Aorta (tissue), 5 donors: ENCODE measurements at regions not wholly inside any gene's neighbourhood (a gene's known extent, or its start where the extent isn't known, plus 50 kb on each side); places are given as distances from the start of the nearest gene placed in this dataset.

Experiments
- ATAC-seq: fragments of 200-7000 bp; cut with Tn5 transposase; one replicate; pipeline ENCODE4 v1.9.1; 2022; ENCODE audit warnings: moderate library complexity; ENCODE audit not compliant: low FRiP score
- DNase-seq, 2 donors: peaks; one replicate each; pipeline ENCODE4 v3.0.0-alpha.2; 2020
- H3K27ac ChIP-seq, 2 donors: one replicate each; pipeline ENCODE4 v1.5.1; 2013; ENCODE audit warnings: low read length in 2 of 2, mild to moderate bottlenecking in 2 of 2, moderate library complexity in 2 of 2, control low read depth in 1 of 2, inconsistent platforms in 1 of 2, low read depth in 1 of 2
- H3K27me3 ChIP-seq, 2 donors: one replicate each; pipeline ENCODE4 v1.6.1; 2013; ENCODE audit warnings: control low read depth in 1 of 2, low read length in 1 of 2, mild to moderate bottlenecking in 1 of 2, moderate library complexity in 1 of 2; ENCODE audit not compliant: insufficient read depth in 2 of 2, control insufficient read depth in 1 of 2
- H3K36me3 ChIP-seq, 2 donors: one replicate each; pipeline ENCODE4 v1.6.1; 2013; ENCODE audit warnings: control low read depth in 1 of 2, low read length in 1 of 2, mild to moderate bottlenecking in 1 of 2; ENCODE audit not compliant: insufficient read depth in 2 of 2, control insufficient read depth in 1 of 2
- H3K4me1 ChIP-seq, 2 donors: one replicate each; pipeline ENCODE4 v1.6.1; 2013; ENCODE audit warnings: low read length in 2 of 2, control low read depth in 1 of 2, mild to moderate bottlenecking in 1 of 2, moderate library complexity in 1 of 2; ENCODE audit not compliant: insufficient read depth in 2 of 2, control insufficient read depth in 1 of 2
- H3K4me3 ChIP-seq, 2 donors: one replicate each; pipeline ENCODE4 v1.5.1; 2013; ENCODE audit warnings: low read length in 2 of 2, control low read depth in 1 of 2, mild to moderate bottlenecking in 1 of 2
- H3K9me3 ChIP-seq: one replicate; pipeline ENCODE4 v1.6.1; 2013; ENCODE audit warnings: mild to moderate bottlenecking, low read length; ENCODE audit not compliant: control insufficient read depth
- WGBS, 2 donors: extraction: QIAGEN DNeasy Blood & Tissue Kit; methylation state at CpG; one replicate each; pipeline ENCODE4 v1.1.7; 2013; 5-methylcytosine and 5-hydroxymethylcytosine counted together
- intact Hi-C, 2 donors: fragments of 100-400 bp; cut with DNase I; formaldehyde crosslinking; loops; one replicate each; pipeline versions ENCODE4 v1.14.2 to v1.15.0; 2022
- donor health status: healthy with polysubstance abuse.
- donor health status: Bipolar disorder and iron deficiency.
- donor health status: DM: no; HTN: no; CAD: no.
- donor health status: DM: no; HTN: no; CAD: no.
- donor health status: DM: yes; HTN: yes; CAD: no.

DNA sequence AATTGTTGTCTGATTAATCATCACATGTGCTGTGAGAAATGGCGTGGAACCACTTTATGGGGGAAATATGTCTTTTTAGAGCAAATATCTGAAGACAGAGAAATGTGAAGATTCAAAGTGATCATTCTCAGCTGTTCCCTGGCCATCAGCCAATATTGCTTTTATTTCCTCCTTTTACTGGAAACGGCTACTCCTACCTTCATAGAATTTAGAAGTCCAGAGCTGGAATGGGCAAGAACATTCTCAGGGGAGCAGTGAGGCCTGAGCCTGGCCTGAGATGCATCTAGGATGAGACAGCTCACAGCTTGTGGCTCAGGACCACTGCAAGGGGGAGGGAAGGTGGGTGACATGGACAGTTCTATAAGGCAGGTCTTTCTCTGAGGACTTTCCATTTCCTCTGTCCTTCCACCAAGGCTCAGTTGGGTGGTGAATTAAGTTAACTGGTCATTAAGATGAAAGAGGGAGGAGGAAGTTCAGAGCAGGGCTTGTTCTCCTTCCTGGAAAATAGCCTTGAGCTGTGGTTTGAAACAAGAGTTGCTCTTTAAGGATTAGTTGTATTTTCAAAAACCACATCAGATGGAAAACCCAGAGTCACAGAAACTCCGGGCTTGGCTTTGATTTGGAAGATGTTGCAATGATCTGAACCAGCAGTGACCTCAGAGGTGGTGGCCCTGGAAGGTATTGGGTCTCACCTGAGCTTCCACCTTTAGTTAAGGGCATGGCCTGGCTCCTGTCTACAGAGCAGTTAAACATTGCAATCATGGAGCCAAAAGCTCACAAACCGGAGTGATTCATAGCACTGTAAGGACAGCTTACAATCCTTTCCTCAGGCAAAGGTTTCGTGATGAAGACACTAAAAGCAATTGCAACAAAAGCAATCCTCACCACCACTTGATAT is 144.3 kb downstream of the VAPA start:
- 67 to 68% methylated on average over 5 of the region's 5 CpGs for WGBS, 2 donors
- intact Hi-C loops, result no loop called here
- H3K9me3 ChIP-seq, result no peaks in the 10 kb centered on the region
- H3K4me1 ChIP-seq, result no peaks in the 10 kb centered on the region
- H3K27ac ChIP-seq, result no peak overlapping the region
- no peaks in the 10 kb centered on the region for H3K36me3 ChIP-seq
- no peak overlapping the region for H3K4me3 ChIP-seq
- ATAC-seq, result no peak
- H3K27me3 ChIP-seq, result no peaks in the 10 kb centered on the region
- no peak for DNase-seq

GRCh38 chr18:10059610-10060468 is 146.0 kb downstream of the VAPA start:
- DNase-seq (no peak), ATAC-seq (no peak)
- Histone ChIP-seq H3K27me3 (no peaks in the 10 kb centered on the region), H3K9me3 (no peaks in the 10 kb centered on the region), H3K4me1 (no peaks in the 10 kb centered on the region), H3K27ac (no peak overlapping the region), H3K4me3 (no peak overlapping the region), H3K36me3 (no peaks in the 10 kb centered on the region)
- intact Hi-C loops, result no loop called here
- WGBS, 2 donors, result 74 to 81% methylated on average over 22 of the region's 22 CpGs

DNA sequence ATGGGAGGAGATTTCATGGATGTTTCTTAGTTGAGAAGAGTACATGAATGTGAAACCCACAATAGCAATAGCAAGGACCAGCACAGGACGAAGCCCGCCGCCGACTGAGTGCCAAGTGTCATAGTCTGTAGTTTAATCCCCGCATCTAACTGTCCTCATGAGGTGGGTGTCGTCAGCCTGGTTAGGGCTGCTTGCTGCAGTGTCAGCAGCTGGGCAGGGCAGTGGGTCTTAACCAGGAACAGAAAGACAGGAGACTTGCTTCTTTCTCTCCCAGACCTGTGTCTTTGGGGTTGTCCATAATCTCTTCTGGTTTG is 146.6 kb downstream of the VAPA start:
- H3K9me3 ChIP-seq, result no peaks in the 10 kb centered on the region
- H3K4me3 ChIP-seq, result no peak overlapping the region
- intact Hi-C loops, result no loop called here
- DNase-seq (no peak), ATAC-seq (no peak)
- H3K36me3 ChIP-seq, result no peaks in the 10 kb centered on the region
- H3K27me3 ChIP-seq, result no peaks in the 10 kb centered on the region
- 94 to 99% methylated on average over 6 of the region's 6 CpGs for WGBS, 2 donors
- H3K4me1 ChIP-seq, result no peaks in the 10 kb centered on the region
- H3K27ac ChIP-seq, result no peak overlapping the region

GRCh38 chr18:10060841-10061240 is 147.0 kb downstream of the VAPA start:
- Histone ChIP-seq H3K27ac (no peak overlapping the region), H3K4me1 (no peaks in the 10 kb centered on the region), H3K4me3 (no peak overlapping the region), H3K27me3 (no peaks in the 10 kb centered on the region), H3K36me3 (no peaks in the 10 kb centered on the region), H3K9me3 (no peaks in the 10 kb centered on the region)
- DNase-seq (no peak), ATAC-seq (no peak)
- intact Hi-C loops, result no loop called here
- WGBS, 2 donors, result 86 to 89% methylated on average over 3 of the region's 3 CpGs

DNA sequence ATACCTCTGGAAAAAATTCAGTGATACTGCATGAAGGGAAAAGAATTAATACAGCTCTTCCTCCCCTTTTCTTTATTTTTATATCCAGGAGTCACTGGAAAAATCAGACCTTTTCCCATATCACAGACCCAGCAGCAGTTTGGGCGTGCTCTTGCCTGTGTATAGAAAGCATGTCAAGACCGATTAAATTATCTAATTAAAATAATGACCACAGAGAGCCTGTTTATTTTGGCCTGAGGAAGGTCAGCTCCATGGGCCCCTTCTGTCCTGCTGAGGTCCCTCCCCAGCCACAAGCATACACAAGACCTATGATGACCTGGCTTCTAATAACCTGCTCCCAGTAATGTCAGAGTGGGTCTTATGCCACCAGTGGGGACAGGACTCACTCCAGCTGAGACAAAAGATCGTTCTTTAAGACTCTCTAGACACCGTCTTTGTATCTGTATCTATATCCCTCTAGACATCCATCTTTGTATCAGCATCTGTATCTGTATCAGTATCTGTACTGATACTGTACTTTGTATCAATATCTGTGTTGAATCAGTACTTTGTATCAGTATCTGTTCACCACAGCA is 147.8 kb downstream of the VAPA start:
- Histone ChIP-seq H3K4me3 (no peak overlapping the region), H3K27ac (no peak overlapping the region), H3K9me3 (no peaks in the 10 kb centered on the region), H3K27me3 (no peaks in the 10 kb centered on the region), H3K4me1 (no peaks in the 10 kb centered on the region), H3K36me3 (no peaks in the 10 kb centered on the region)
- DNase-seq, result no peak
- ATAC-seq, result no peak
- WGBS, 2 donors, result 65 to 70% methylated on average over 4 of the region's 4 CpGs
- intact Hi-C loops, result no loop called here

- DNase-seq (no peak), ATAC-seq (peak; percentile 16)
- WGBS, 2 donors, result 84% methylated on average over 8 of the region's 8 CpGs
- no peak overlapping the region for H3K4me3 ChIP-seq
- H3K4me1 ChIP-seq, result no peaks in the 10 kb centered on the region
- no peaks in the 10 kb centered on the region for H3K36me3 ChIP-seq
- no peaks in the 10 kb centered on the region for H3K27me3 ChIP-seq
- H3K9me3 ChIP-seq, result no peaks in the 10 kb centered on the region
- intact Hi-C loops, result no loop called here
- no peak overlapping the region for H3K27ac ChIP-seq
Observed at GRCh38 chr18:10062302-10063300, 148.8 kb downstream of the VAPA start.

- WGBS, 2 donors, result 96 to 97% methylated on average over 8 of the region's 8 CpGs
- Histone ChIP-seq H3K4me1 (no peaks in the 10 kb centered on the region), H3K36me3 (no peaks in the 10 kb centered on the region), H3K27me3 (no peaks in the 10 kb centered on the region), H3K4me3 (no peak overlapping the region), H3K9me3 (no peaks in the 10 kb centered on the region), H3K27ac (no peak overlapping the region)
- ATAC-seq, result no peak
- intact Hi-C loops, result no loop called here
- no peak for DNase-seq
Observed at GRCh38 chr18:10063489-10063888, 149.7 kb downstream of the VAPA start.

GRCh38 chr18:10064267-10064666 is 150.5 kb downstream of the VAPA start:
- ATAC-seq, result no peak
- Histone ChIP-seq H3K27me3 (no peaks in the 10 kb centered on the region), H3K27ac (no peak overlapping the region), H3K36me3 (no peaks in the 10 kb centered on the region), H3K4me1 (no peaks in the 10 kb centered on the region), H3K9me3 (no peaks in the 10 kb centered on the region), H3K4me3 (no peak overlapping the region)
- intact Hi-C loops, result no loop called here
- 51 to 53% methylated on average over 3 of the region's 3 CpGs for WGBS, 2 donors
- no peak for DNase-seq
